HUES48 (cell line): ENCODE measurements at regions not wholly inside any gene's neighbourhood (a gene's known extent, or its start where the extent isn't known, plus 50 kb on each side); places are given as distances from the start of the nearest gene placed in this dataset.

Source experiments
- H3K27ac ChIP-seq: one replicate; pipeline ENCODE4 v1.7.0; 2013; ENCODE audit warnings: low read depth, low read length, inconsistent platforms
- H3K27me3 ChIP-seq: 2 replicates; pipeline ENCODE4 v1.6.1; 2013; ENCODE audit warnings: mild to moderate bottlenecking, low read length; ENCODE audit not compliant: control insufficient read depth, insufficient read depth
- H3K36me3 ChIP-seq: 2 replicates; pipeline ENCODE4 v1.6.1; 2013; ENCODE audit warnings: low read length; ENCODE audit not compliant: control insufficient read depth, insufficient read depth
- H3K4me1 ChIP-seq: 2 replicates; pipeline ENCODE4 v1.6.1; 2013; ENCODE audit warnings: mild to moderate bottlenecking, low read length; ENCODE audit not compliant: control insufficient read depth, insufficient read depth
- H3K4me3 ChIP-seq: 2 replicates; pipeline ENCODE4 v1.5.1; 2013; ENCODE audit warnings: mild to moderate bottlenecking, low read depth, low read length
- H3K9ac ChIP-seq: 2 replicates; pipeline ENCODE4 v1.6.1; 2013; ENCODE audit warnings: mild to moderate bottlenecking, low read depth, low read length, moderate library complexity
- H3K9me3 ChIP-seq: 2 replicates; pipeline ENCODE4 v1.6.1; 2013; ENCODE audit warnings: low read length; ENCODE audit not compliant: control insufficient read depth, insufficient read depth

- H3K27ac ChIP-seq, result no peak overlapping the region
- H3K4me3 ChIP-seq, result no peak overlapping the region
- H3K36me3 ChIP-seq, result no peaks in the 10 kb centered on the region
- H3K9ac ChIP-seq, result no peak overlapping the region
- no peaks in the 10 kb centered on the region for H3K27me3 ChIP-seq
- peaks cover 23% of the 10 kb centered on the region for H3K4me1 ChIP-seq
- H3K9me3 ChIP-seq, result no peaks in the 10 kb centered on the region
Measured at GRCh38 chr13:59441596-59442280, 722.0 kb downstream of the DIAPH3 start.

DNA sequence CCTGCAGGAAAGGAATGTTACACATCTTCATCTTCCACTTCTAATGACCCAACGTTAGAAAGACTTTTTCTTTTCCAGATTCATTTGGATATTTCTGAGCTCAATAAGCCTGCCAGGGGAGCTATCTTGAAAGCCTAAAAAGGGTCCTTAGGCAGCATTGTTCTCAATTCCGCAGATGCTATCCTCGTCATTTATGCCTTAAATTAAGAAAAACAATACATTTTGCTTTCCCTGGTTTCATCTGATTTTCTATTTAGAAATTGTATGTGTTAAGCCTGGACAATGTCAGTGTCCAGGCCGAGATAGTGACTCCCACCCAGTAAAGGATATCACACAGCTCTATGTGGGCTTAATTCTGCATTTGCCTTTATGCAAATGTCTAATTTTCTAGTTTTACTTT, 721.3 kb downstream of the DIAPH3 start:
- H3K9me3 ChIP-seq, result no peaks in the 10 kb centered on the region
- no peak overlapping the region for H3K4me3 ChIP-seq
- no peaks in the 10 kb centered on the region for H3K27me3 ChIP-seq
- H3K9ac ChIP-seq, result no peak overlapping the region
- H3K4me1 ChIP-seq, result peaks cover 30% of the 10 kb centered on the region
- H3K27ac ChIP-seq, result no peak overlapping the region
- no peaks in the 10 kb centered on the region for H3K36me3 ChIP-seq

GRCh38 chr13:59442944-59443486, 720.7 kb downstream of the DIAPH3 start:
- Histone ChIP-seq H3K36me3 (no peaks in the 10 kb centered on the region), H3K4me3 (no peak overlapping the region), H3K27ac (no peak overlapping the region), H3K9ac (no peak overlapping the region), H3K27me3 (no peaks in the 10 kb centered on the region), H3K9me3 (no peaks in the 10 kb centered on the region), H3K4me1 (peaks cover 35% of the 10 kb centered on the region)

GRCh38 chr13:59444210-59444857, 719.4 kb downstream of the DIAPH3 start:
- no peak overlapping the region for H3K9ac ChIP-seq
- no peaks in the 10 kb centered on the region for H3K27me3 ChIP-seq
- peaks cover 46% of the 10 kb centered on the region for H3K4me1 ChIP-seq
- H3K9me3 ChIP-seq, result no peaks in the 10 kb centered on the region
- no peaks in the 10 kb centered on the region for H3K36me3 ChIP-seq
- H3K4me3 ChIP-seq, result no peak overlapping the region
- H3K27ac ChIP-seq, result no peak overlapping the region

- Histone ChIP-seq H3K4me1 (peaks cover 46% of the 10 kb centered on the region), H3K4me3 (no peak overlapping the region), H3K27ac (no peak overlapping the region), H3K9me3 (no peaks in the 10 kb centered on the region), H3K27me3 (0 out of 2 replicates have a peak, but pooled peaks cover 3% of the 10 kb centered on the region), H3K36me3 (no peaks in the 10 kb centered on the region), H3K9ac (no peak overlapping the region)
Measured at GRCh38 chr13:59445812-59446211, 717.9 kb downstream of the DIAPH3 start.

DNA sequence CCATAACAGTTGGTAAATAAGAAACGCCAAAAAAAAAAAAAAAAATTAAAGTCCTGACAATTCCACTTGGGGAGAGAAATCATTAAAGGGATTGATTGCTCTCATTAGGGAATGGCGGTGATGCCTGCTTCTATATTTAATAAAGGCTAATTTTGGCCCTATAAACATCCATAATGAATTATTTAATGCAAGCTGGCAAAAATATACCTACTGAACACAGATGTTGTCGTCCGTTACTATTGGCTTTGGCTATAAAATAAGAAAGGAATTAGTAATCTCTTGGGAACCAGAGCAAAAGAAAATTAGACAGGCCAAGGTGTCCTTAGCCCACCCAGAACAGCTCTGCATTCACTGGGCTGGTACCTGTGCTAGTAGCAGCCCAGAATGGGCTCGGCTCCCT, 717.3 kb downstream of the DIAPH3 start:
- H3K27ac ChIP-seq, result no peak overlapping the region
- H3K9me3 ChIP-seq, result no peaks in the 10 kb centered on the region
- H3K27me3 ChIP-seq, result 0 out of 2 replicates have a peak, but pooled peaks cover 3% of the 10 kb centered on the region
- H3K36me3 ChIP-seq, result no peaks in the 10 kb centered on the region
- H3K4me3 ChIP-seq, result no peak overlapping the region
- H3K4me1 ChIP-seq, result peaks cover 45% of the 10 kb centered on the region
- H3K9ac ChIP-seq, result no peak overlapping the region

DNA sequence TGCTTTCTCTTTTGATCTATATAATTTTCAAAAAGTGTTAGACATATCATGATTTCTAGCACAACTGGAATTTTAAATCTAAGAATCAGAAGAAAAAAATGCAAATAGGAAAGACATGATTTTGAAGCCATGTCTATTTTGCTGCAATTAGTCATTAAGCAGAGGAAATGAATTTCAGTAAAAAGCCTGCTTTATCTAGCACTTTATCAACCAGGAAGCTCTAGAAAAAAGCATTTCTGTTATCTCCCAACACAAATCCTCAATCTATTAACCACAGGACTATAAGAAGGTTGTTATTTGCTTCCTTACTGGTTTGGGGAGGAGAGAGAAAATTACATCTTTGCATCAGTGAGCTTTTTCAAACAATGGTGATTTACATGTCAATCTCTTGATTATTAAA, 716.7 kb downstream of the DIAPH3 start:
- Histone ChIP-seq H3K4me3 (no peak overlapping the region), H3K9me3 (no peaks in the 10 kb centered on the region), H3K36me3 (no peaks in the 10 kb centered on the region), H3K27ac (peak overlapping the region; percentile 94), H3K4me1 (peaks cover 44% of the 10 kb centered on the region), H3K9ac (peak overlapping the region; percentile 49; the same call in 1 of the 2 replicates), H3K27me3 (0 out of 2 replicates have a peak, but pooled peaks cover 3% of the 10 kb centered on the region)

GRCh38 chr13:59447846-59448620, 715.7 kb downstream of the DIAPH3 start:
- peaks cover 50% of the 10 kb centered on the region for H3K4me1 ChIP-seq
- H3K27me3 ChIP-seq, result 0 out of 2 replicates have a peak, but pooled peaks cover 3% of the 10 kb centered on the region
- no peaks in the 10 kb centered on the region for H3K36me3 ChIP-seq
- peak overlapping the region; percentile 94 for H3K27ac ChIP-seq
- H3K9me3 ChIP-seq, result no peaks in the 10 kb centered on the region
- H3K4me3 ChIP-seq, result no peak overlapping the region
- peak overlapping the region; percentile 49 for H3K9ac ChIP-seq

DNA sequence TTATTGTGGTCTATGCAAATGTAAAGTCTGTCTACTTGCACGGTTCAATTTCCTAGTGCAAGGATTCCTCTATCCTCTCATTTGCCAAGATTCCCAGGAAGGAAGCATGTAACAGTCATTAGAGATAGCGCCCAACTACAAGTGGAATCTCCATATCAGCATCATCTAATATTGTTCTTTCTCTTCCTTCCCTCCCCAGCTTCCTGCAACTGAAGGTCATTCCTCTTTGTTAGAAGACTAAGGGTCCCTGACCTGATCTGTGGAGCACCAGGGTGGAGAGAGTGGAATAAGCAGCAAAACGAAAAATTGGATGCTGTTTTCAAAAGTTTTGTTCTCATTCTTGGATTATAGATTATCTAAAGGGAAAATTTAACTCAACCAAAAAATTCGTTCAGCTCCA, 714.0 kb downstream of the DIAPH3 start:
- Histone ChIP-seq H3K36me3 (no peaks in the 10 kb centered on the region), H3K27ac (no peak overlapping the region), H3K9ac (no peak overlapping the region), H3K27me3 (0 out of 2 replicates have a peak, but pooled peaks cover 3% of the 10 kb centered on the region), H3K9me3 (no peaks in the 10 kb centered on the region), H3K4me3 (no peak overlapping the region), H3K4me1 (peaks cover 45% of the 10 kb centered on the region)

DNA sequence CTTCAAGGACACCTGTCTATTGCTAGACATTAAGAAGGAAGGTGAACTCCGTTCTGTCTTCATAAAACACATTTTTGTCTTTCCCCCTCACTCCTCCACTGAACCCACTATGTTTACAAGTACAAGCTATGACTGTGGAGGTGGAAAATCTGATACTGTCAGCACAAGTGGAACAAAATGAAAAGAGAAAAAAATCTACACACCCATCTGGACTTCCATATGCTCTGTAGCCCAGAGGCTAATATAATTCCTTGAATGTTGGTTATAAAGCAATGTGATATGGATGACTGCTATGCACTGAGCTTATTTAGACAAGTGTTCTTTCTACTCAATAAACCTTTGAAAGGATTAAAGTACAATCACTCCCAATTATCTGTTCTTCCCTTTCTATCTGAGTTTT, 713.5 kb downstream of the DIAPH3 start:
- Histone ChIP-seq H3K36me3 (no peaks in the 10 kb centered on the region), H3K27ac (no peak overlapping the region), H3K4me3 (no peak overlapping the region), H3K4me1 (peaks cover 43% of the 10 kb centered on the region), H3K27me3 (0 out of 2 replicates have a peak, but pooled peaks cover 3% of the 10 kb centered on the region), H3K9me3 (no peaks in the 10 kb centered on the region), H3K9ac (no peak overlapping the region)
